ENCODE measurements at regions not wholly inside any gene's neighbourhood (a gene's known extent, or its start where the extent isn't known, plus 50 kb on each side); places are given as distances from the start of the nearest gene placed in this dataset.

- H3K4me3 Mint-ChIP-seq = no peak overlapping the region
- DNase-seq (ENCODE audit: extremely low spot score, unreplicated experiment) = peak; percentile 36
- no peaks in the 10 kb centered on the region for H3K36me3 Mint-ChIP-seq
- no peaks in the 10 kb centered on the region for H3K4me1 Mint-ChIP-seq (ENCODE audit: unreplicated experiment)
- TF ChIP-seq CTCF (conservative IDR thresholded peaks at IDR 0.05) = no peak
- no peak overlapping the region for H3K27ac Mint-ChIP-seq
- no peaks in the 10 kb centered on the region for H3K27me3 Mint-ChIP-seq
- no peaks in the 10 kb centered on the region for H3K9me3 Mint-ChIP-seq
Observed at GRCh38 chr6:4675121-4675520, 101.1 kb upstream of the CDYL start.

GRCh38 chr6:4673861-4674260, 102.3 kb upstream of the CDYL start:
- no peaks in the 10 kb centered on the region for H3K4me1 Mint-ChIP-seq (ENCODE audit: unreplicated experiment)
- TF ChIP-seq CTCF (conservative IDR thresholded peaks at IDR 0.05) = no peak
- no peaks in the 10 kb centered on the region for H3K9me3 Mint-ChIP-seq
- H3K36me3 Mint-ChIP-seq = no peaks in the 10 kb centered on the region
- no peak overlapping the region for H3K4me3 Mint-ChIP-seq
- H3K27me3 Mint-ChIP-seq = no peaks in the 10 kb centered on the region
- peak; percentile 32 for DNase-seq (ENCODE audit: extremely low spot score, unreplicated experiment)
- no peak overlapping the region for H3K27ac Mint-ChIP-seq

GRCh38 chr6:4672772-4673171, 103.4 kb upstream of the CDYL start:
- Mint-ChIP-seq H3K9me3 (no peaks in the 10 kb centered on the region), H3K4me1 (ENCODE audit: unreplicated experiment) (no peaks in the 10 kb centered on the region), H3K27me3 (no peaks in the 10 kb centered on the region), H3K36me3 (no peaks in the 10 kb centered on the region), H3K4me3 (no peak overlapping the region), H3K27ac (no peak overlapping the region)
- TF ChIP-seq CTCF (conservative IDR thresholded peaks at IDR 0.05) = no peak
- DNase-seq (ENCODE audit: extremely low spot score, unreplicated experiment) = peak; percentile 10

GRCh38 chr6:4671587-4672115, 104.6 kb upstream of the CDYL start:
- H3K27ac Mint-ChIP-seq = no peak overlapping the region
- H3K36me3 Mint-ChIP-seq = no peaks in the 10 kb centered on the region
- TF ChIP-seq CTCF (conservative IDR thresholded peaks at IDR 0.05) = no peak
- peaks cover 7% of the 10 kb centered on the region for H3K27me3 Mint-ChIP-seq
- no peaks in the 10 kb centered on the region for H3K9me3 Mint-ChIP-seq
- no peaks in the 10 kb centered on the region for H3K4me1 Mint-ChIP-seq (ENCODE audit: unreplicated experiment)
- H3K4me3 Mint-ChIP-seq = no peak overlapping the region
- DNase-seq (ENCODE audit: extremely low spot score, unreplicated experiment) = peak; percentile 13

- H3K27me3 Mint-ChIP-seq = peaks cover 9% of the 10 kb centered on the region
- no peak for TF ChIP-seq CTCF (conservative IDR thresholded peaks at IDR 0.05)
- peak; percentile 52 for DNase-seq (ENCODE audit: extremely low spot score, unreplicated experiment)
- no peaks in the 10 kb centered on the region for H3K4me1 Mint-ChIP-seq (ENCODE audit: unreplicated experiment)
- no peak overlapping the region for H3K27ac Mint-ChIP-seq
- no peak overlapping the region for H3K4me3 Mint-ChIP-seq
- H3K9me3 Mint-ChIP-seq = no peaks in the 10 kb centered on the region
- H3K36me3 Mint-ChIP-seq = no peaks in the 10 kb centered on the region
Observed at GRCh38 chr6:4670824-4671409, 105.3 kb upstream of the CDYL start.

Data from type B pancreatic cell (in vitro differentiated cells).